Muscle of leg (tissue), 3 donors: ENCODE measurements at regions not wholly inside any gene's neighbourhood (a gene's known extent, or its start where the extent isn't known, plus 50 kb on each side); places are given as distances from the start of the nearest gene placed in this dataset.
A peak's percentile ranks its signal among the peaks of the same experiment; 100 is the strongest.
"Not testable (repeated sequence)": the region's sequence is repeated elsewhere in the genome, so short reads cannot be mapped to it uniquely, and the experiment has no call there.

Experiments
- DNase-seq: peaks from one replicate; pipeline ENCODE4 v3.0.0; 2013
- H3K27ac ChIP-seq: one replicate; pipeline ENCODE4 v1.5.1; 2013; ENCODE audit warnings: mild to moderate bottlenecking, low read length, control low read depth
- H3K27me3 ChIP-seq: one replicate; pipeline ENCODE4 v1.6.1; 2013; ENCODE audit warnings: low read length; ENCODE audit not compliant: control insufficient read depth, insufficient read depth
- H3K36me3 ChIP-seq: one replicate; pipeline ENCODE4 v1.6.1; 2013; ENCODE audit warnings: low read length; ENCODE audit not compliant: control insufficient read depth, insufficient read depth
- H3K4me1 ChIP-seq: one replicate; pipeline ENCODE4 v1.6.1; 2013; ENCODE audit warnings: low read length; ENCODE audit not compliant: control insufficient read depth, insufficient read depth
- H3K4me3 ChIP-seq: one replicate; pipeline ENCODE4 v1.5.1; 2013; ENCODE audit warnings: low read length, control low read depth
- H3K9me3 ChIP-seq: replicated peaks from 2 replicates; pipeline ENCODE4 v1.6.1; 2013; ENCODE audit warnings: low read depth, low read length; ENCODE audit not compliant: control insufficient read depth
- WGBS: methylation state at CpG from one replicate; pipeline ENCODE4 v1.1.5; 2013; ENCODE audit warnings: missing lambda C conversion rate; ENCODE audit not compliant: insufficient coverage; 5-methylcytosine and 5-hydroxymethylcytosine counted together

- Histone ChIP-seq H3K36me3 (no peaks in the 10 kb centered on the region), H3K27ac (no peak overlapping the region), H3K4me1 (no peaks in the 10 kb centered on the region), H3K4me3 (no peak overlapping the region), H3K9me3 (no peaks in the 10 kb centered on the region), H3K27me3 (no peaks in the 10 kb centered on the region)
- no peak for DNase-seq
- no CpG with 5 or more reads among the region's 3 CpGs for WGBS
Measured at GRCh38 chr2:190150413-190150812, 87.9 kb upstream of the MSTN start.

DNA sequence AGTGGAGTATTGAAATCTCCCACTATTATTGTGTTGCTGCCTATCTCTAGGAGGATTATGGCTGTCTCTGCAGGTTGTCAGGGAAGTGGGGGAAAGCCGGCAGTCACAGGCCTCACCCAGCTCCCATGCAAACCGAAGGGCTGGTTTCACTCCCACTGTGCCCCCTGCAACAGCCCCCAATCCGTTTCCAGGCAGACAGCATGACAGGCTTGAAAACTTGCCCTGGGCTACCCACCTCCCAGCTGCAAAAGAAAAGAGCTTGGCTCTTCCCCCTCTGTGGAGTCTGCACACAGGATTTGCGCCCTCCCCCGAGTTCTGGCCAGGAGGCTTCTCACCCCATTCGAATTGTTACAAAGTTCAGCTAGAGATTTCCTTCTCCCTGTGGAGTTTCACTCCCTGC lies 87.4 kb upstream of the MSTN start:
- no peak overlapping the region for H3K27ac ChIP-seq
- H3K9me3 ChIP-seq: no peaks in the 10 kb centered on the region
- no peak for DNase-seq
- H3K4me3 ChIP-seq: no peak overlapping the region
- no peaks in the 10 kb centered on the region for H3K27me3 ChIP-seq
- 53% methylated on average over 4 of the region's 6 CpGs for WGBS
- H3K36me3 ChIP-seq: no peaks in the 10 kb centered on the region
- no peaks in the 10 kb centered on the region for H3K4me1 ChIP-seq

GRCh38 chr2:190149200-190149599 lies 86.7 kb upstream of the MSTN start:
- Histone ChIP-seq H3K9me3 (no peaks in the 10 kb centered on the region), H3K27me3 (no peaks in the 10 kb centered on the region), H3K36me3 (no peaks in the 10 kb centered on the region), H3K4me3 (no peak overlapping the region), H3K27ac (no peak overlapping the region), H3K4me1 (no peaks in the 10 kb centered on the region)
- no CpG with 5 or more reads among the region's 4 CpGs for WGBS
- no peak for DNase-seq

DNA sequence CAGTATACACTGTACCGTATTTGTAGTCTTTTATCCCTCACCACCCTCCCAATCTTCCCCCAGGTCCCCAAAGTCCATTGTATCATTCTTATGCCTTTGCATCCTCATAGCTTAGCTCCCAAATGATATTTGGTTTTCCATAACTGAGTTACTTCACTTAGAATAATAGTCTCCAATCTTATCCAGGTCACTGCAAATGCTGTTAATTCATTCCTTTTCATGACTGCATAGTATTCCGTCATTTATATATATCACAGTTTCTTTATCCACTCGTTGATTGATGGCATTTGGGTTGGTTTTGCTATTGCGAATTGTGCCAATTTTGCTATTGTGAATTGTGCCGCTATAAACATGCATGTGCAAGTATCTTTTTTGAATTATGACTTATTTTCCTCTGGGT lies 83.6 kb upstream of the MSTN start:
- H3K27ac ChIP-seq, H3K27me3 ChIP-seq, H3K4me3 ChIP-seq, DNase-seq, H3K36me3 ChIP-seq, H3K9me3 ChIP-seq, H3K4me1 ChIP-seq: not testable (repeated sequence)
- no CpG with 5 or more reads among the region's 5 CpGs for WGBS

- not testable (repeated sequence) for H3K27me3 ChIP-seq, H3K27ac ChIP-seq, DNase-seq, H3K4me1 ChIP-seq, H3K4me3 ChIP-seq, H3K36me3 ChIP-seq, H3K9me3 ChIP-seq
- WGBS: 100% methylated on average over 1 of the region's 2 CpGs
Measured at GRCh38 chr2:190140474-190140873, 77.9 kb upstream of the MSTN start.

- Histone ChIP-seq H3K9me3 (no peaks in the 10 kb centered on the region), H3K27ac (no peak overlapping the region), H3K36me3 (no peaks in the 10 kb centered on the region), H3K4me3 (no peak overlapping the region), H3K27me3 (no peaks in the 10 kb centered on the region), H3K4me1 (no peaks in the 10 kb centered on the region)
- no CpG with 5 or more reads among the region's 1 CpG for WGBS
- no peak for DNase-seq
Measured at GRCh38 chr2:190139371-190139770, 76.8 kb upstream of the MSTN start.

DNA sequence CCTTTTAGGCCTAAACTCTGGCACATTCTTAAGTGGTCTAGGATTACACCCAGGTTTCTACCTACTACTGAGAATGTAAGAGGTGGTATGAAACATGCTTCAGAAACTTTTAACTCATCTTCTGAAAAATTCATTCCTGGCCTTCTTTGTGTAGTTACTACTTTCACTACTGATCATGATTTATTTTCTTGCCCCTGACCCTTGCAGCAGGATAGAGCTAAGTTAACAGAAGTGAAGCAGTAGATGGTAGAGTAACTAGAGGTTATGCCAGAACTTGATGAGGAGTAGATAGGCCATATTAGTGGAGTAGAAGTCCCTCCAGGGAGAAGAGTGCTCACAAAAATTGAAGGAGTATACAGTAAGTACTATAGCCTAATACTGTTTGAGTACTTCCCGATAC lies 75.5 kb upstream of the MSTN start:
- Histone ChIP-seq H3K9me3 (no peaks in the 10 kb centered on the region), H3K27me3 (no peaks in the 10 kb centered on the region), H3K4me1 (no peaks in the 10 kb centered on the region), H3K4me3 (no peak overlapping the region), H3K36me3 (no peaks in the 10 kb centered on the region), H3K27ac (no peak overlapping the region)
- 100% methylated on average over 1 of the region's 1 CpG for WGBS
- DNase-seq: no peak

DNA sequence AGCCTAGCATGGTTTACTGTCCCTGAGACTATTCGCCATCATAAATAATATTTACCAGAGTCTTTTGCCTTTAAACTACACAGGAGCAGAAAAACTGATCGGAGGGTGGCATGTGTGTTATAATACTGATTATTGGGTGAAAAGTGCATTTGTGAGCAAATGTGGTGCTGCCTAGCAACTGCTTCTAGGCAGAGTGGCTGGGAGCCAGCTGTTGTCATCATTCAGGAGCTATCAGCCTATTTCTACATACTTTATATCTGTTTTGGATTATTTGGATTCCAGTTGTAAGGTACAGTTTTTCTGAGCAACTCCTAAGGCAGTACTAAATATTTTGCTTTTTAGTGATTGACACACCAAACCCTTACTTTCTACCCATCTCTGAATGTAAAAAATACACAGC lies 75.0 kb upstream of the MSTN start:
- no CpG with 5 or more reads among the region's 2 CpGs for WGBS
- Histone ChIP-seq H3K9me3 (no peaks in the 10 kb centered on the region), H3K27me3 (no peaks in the 10 kb centered on the region), H3K27ac (no peak overlapping the region), H3K36me3 (no peaks in the 10 kb centered on the region), H3K4me1 (no peaks in the 10 kb centered on the region), H3K4me3 (no peak overlapping the region)
- DNase-seq: peak; percentile 58

GRCh38 chr2:190136825-190137224 lies 74.3 kb upstream of the MSTN start:
- H3K27ac ChIP-seq: no peak overlapping the region
- H3K9me3 ChIP-seq: no peaks in the 10 kb centered on the region
- no CpG with 5 or more reads among the region's 2 CpGs for WGBS
- no peaks in the 10 kb centered on the region for H3K27me3 ChIP-seq
- no peaks in the 10 kb centered on the region for H3K36me3 ChIP-seq
- DNase-seq: no peak
- no peak overlapping the region for H3K4me3 ChIP-seq
- H3K4me1 ChIP-seq: no peaks in the 10 kb centered on the region

GRCh38 chr2:190136259-190136658 lies 73.7 kb upstream of the MSTN start:
- Histone ChIP-seq H3K9me3 (no peaks in the 10 kb centered on the region), H3K36me3 (no peaks in the 10 kb centered on the region), H3K27me3 (no peaks in the 10 kb centered on the region), H3K4me3 (no peak overlapping the region), H3K27ac (no peak overlapping the region), H3K4me1 (no peaks in the 10 kb centered on the region)
- 90% methylated on average over 1 of the region's 1 CpG for WGBS
- no peak for DNase-seq

DNA sequence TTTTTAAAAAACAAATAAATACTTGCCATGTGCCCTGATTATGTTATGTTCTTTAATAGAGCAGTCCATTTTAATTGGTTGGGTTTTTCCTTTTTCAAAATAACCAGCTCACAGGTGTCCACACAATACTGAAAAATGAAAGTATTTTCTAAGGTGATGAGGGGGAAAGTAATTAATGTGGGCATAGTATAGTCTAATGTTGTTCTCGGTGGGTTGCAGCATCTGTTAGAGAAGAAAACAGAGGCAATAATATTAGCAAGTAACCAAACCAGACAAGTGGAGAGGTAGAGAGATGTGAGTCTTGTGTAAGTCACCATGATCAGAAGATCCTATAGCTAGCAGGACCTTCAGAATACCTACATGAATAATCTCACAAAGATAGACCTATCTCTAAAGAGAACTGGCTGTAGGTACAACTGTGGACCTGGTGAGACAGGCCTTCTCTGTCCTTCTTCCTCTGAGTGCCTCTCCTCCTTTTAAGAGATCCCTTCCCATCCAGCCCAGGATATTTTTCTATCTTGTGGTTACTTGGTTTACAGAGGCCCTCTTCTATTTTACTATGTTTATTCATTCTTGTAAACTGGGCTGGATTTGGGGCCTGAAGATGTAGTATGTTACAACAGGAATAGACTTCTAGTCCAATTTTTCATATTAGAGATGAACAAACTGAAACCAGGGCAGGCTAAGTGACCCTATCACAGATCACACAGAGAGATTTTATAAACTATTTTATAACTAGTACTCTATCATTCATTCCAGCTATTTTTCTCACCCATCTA lies 67.1 kb upstream of the MSTN start:
- Histone ChIP-seq H3K9me3 (no peaks in the 10 kb centered on the region), H3K27me3 (no peaks in the 10 kb centered on the region), H3K4me3 (no peak overlapping the region), H3K27ac (no peak overlapping the region), H3K4me1 (no peaks in the 10 kb centered on the region), H3K36me3 (no peaks in the 10 kb centered on the region)
- no peak for DNase-seq
- no CpG with 5 or more reads among the region's 1 CpG for WGBS
